ENCODE measurements at regions not wholly inside any gene's neighbourhood (a gene's known extent, or its start where the extent isn't known, plus 50 kb on each side); places are given as distances from the start of the nearest gene placed in this dataset.

DNA sequence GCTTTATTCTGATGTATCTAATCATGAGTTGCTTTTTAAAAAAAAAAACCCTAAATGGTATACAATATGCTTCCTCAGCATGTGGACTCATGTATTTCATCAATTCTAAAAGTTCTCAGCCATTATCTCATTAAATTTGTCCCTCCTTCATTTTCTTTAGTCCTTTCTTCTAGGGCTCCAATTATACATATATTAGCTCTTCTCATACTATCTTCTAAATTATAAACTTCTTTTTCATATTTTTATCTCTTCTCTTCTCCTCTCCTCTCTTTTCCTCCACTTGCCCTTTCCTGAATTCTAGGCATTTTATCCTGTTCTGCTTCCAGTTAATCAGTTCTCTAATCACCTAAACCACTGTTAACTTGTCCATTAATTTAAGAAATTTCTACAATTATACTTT is 55.0 kb upstream of the IL33 start:
- H3K9me2 ChIP-seq (replicated peaks; ENCODE audit: low read length): no peaks in the 10 kb centered on the region
- ChIA-PET POLR2A (ENCODE audit: unreplicated experiment) (no interaction called here), CTCF (no interaction called here)
- no peak overlapping the region for H3K27ac ChIP-seq (ENCODE audit: low read length)
- TF ChIP-seq, protein P1, sequence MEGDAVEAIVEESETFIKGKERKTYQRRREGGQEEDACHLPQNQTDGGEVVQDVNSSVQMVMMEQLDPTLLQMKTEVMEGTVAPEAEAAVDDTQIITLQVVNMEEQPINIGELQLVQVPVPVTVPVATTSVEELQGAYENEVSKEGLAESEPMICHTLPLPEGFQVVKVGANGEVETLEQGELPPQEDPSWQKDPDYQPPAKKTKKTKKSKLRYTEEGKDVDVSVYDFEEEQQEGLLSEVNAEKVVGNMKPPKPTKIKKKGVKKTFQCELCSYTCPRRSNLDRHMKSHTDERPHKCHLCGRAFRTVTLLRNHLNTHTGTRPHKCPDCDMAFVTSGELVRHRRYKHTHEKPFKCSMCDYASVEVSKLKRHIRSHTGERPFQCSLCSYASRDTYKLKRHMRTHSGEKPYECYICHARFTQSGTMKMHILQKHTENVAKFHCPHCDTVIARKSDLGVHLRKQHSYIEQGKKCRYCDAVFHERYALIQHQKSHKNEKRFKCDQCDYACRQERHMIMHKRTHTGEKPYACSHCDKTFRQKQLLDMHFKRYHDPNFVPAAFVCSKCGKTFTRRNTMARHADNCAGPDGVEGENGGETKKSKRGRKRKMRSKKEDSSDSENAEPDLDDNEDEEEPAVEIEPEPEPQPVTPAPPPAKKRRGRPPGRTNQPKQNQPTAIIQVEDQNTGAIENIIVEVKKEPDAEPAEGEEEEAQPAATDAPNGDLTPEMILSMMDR (conservative IDR thresholded peaks at IDR 0.05; ENCODE audit: low read depth, low read length): no peak
- TF ChIP-seq EZH2phosphoT487 (IDR thresholded peaks at IDR 0.05; ENCODE audit: borderline replicate concordance, low read length): no peak
- TF ChIP-seq EZH2 (IDR thresholded peaks at IDR 0.05; ENCODE audit: low read length, unreplicated experiment): no peak
- H3F3A ChIP-seq (ENCODE audit: low read length, unreplicated experiment): no peaks in the 10 kb centered on the region
- H2AFZ ChIP-seq (ENCODE audit: low read length): no peak overlapping the region
- no peaks in the 10 kb centered on the region for H3K27me3 ChIP-seq (ENCODE audit: low read length)
- H3K9ac ChIP-seq (ENCODE audit: low read length): no peak overlapping the region
- ATAC-seq (no peak), DNase-seq (no peak)
- H4K20me1 ChIP-seq (ENCODE audit: low read length): no peaks in the 10 kb centered on the region
- H3K4me3 ChIP-seq (ENCODE audit: low read length): no peak overlapping the region
- no peaks in the 10 kb centered on the region for H3K36me3 ChIP-seq (ENCODE audit: low read depth, low read length)
- intact Hi-C loops (cut with micrococcal nuclease): no loop called here
- no peaks in the 10 kb centered on the region for H3K79me2 ChIP-seq (ENCODE audit: low read length)
- BruUV-seq (replicated peaks): no TSS peak
- no peak overlapping the region for H3K4me2 ChIP-seq (ENCODE audit: low read length)
- H3K9me3 ChIP-seq (ENCODE audit: low read length): 0 out of 2 replicates have a peak, but pooled peaks cover 6% of the 10 kb centered on the region
- H3K4me1 ChIP-seq (ENCODE audit: insufficient read depth, low read length): no peaks in the 10 kb centered on the region

DNA sequence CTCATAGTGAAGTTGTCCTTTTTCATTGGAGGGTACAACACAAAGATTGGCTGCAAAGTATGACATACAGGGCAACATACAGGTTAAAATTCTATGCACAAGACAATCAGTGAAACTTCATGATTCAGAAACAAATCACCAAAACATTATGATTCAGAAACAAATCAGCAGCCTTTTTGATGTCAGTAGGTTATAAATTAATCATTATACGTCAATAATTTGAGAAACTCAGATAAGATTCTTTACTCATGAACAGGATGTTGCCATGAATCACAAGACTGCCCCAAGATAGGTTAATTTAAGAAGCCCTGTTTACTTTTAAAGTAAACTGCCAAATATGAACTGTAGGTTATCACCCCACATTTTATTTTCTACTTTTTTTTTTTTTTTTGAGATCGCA is 62.2 kb upstream of the IL33 start:
- TF ChIP-seq, protein P1 (conservative IDR thresholded peaks at IDR 0.05; ENCODE audit: low read depth, low read length): no peak
- no peak for TF ChIP-seq EZH2phosphoT487 (IDR thresholded peaks at IDR 0.05; ENCODE audit: borderline replicate concordance, low read length)
- TF ChIP-seq EZH2 (IDR thresholded peaks at IDR 0.05; ENCODE audit: low read length, unreplicated experiment): no peak
- Histone ChIP-seq H3K4me3 (ENCODE audit: low read length) (peak overlapping the region; percentile 2; the same call in 1 of the 2 replicates), H3K4me1 (ENCODE audit: insufficient read depth, low read length) (peaks cover 29% of the 10 kb centered on the region), H3K79me2 (ENCODE audit: low read length) (no peaks in the 10 kb centered on the region), H3K27ac (ENCODE audit: low read length) (peak overlapping the region; percentile 98), H3F3A (ENCODE audit: low read length, unreplicated experiment) (peaks cover 4% of the 10 kb centered on the region), H2AFZ (ENCODE audit: low read length) (no peak overlapping the region), H3K4me2 (ENCODE audit: low read length) (peak overlapping the region; percentile 44; the same call in 1 of the 2 replicates), H3K9ac (ENCODE audit: low read length) (peak overlapping the region; percentile 86), H3K36me3 (ENCODE audit: low read depth, low read length) (peaks cover 10% of the 10 kb centered on the region; the same call in 1 of the 2 replicates), H3K9me2 (replicated peaks; ENCODE audit: low read length) (no peaks in the 10 kb centered on the region), H4K20me1 (ENCODE audit: low read length) (no peaks in the 10 kb centered on the region), H3K9me3 (ENCODE audit: low read length) (0 out of 2 replicates have a peak, but pooled peaks cover 11% of the 10 kb centered on the region), H3K27me3 (ENCODE audit: low read length) (no peaks in the 10 kb centered on the region)
- ATAC-seq (peak; percentile 89), DNase-seq (peak; percentile 80)
- CTCF ChIA-PET: no interaction called here
- intact Hi-C loops (cut with micrococcal nuclease): no loop called here
- BruUV-seq (replicated peaks): no TSS peak
- POLR2A ChIA-PET (ENCODE audit: unreplicated experiment): no interaction called here

DNA sequence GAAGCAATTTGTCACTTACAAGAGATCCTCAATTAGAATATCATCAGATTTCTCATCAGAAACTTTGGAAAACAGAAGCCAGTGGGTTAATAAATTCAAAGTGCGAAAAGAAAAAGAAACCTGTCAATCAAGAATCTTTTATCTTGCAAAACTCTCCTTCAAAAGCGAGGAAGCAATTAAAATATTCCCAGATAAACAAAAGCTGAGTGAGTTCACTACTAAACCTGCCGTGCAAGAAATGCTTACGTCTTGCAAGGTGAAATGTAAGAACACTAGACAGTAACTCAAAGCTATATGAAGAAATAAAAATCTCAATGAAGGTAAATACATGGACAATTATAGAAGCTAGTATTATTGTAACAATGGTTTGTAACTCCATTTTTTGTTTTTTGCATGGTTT is 62.8 kb upstream of the IL33 start:
- peak overlapping the region; percentile 98 for H3K27ac ChIP-seq (ENCODE audit: low read length)
- ChIA-PET POLR2A (ENCODE audit: unreplicated experiment) (no interaction called here), CTCF (no interaction called here)

More for the DNA sequence above, 62.8 kb upstream of the IL33 start:
- Histone ChIP-seq H3K9me3 (ENCODE audit: low read length) (0 out of 2 replicates have a peak, but pooled peaks cover 9% of the 10 kb centered on the region), H3K4me3 (ENCODE audit: low read length) (peak overlapping the region; percentile 2; the same call in 1 of the 2 replicates), H4K20me1 (ENCODE audit: low read length) (no peaks in the 10 kb centered on the region), H3K27me3 (ENCODE audit: low read length) (no peaks in the 10 kb centered on the region), H3K79me2 (ENCODE audit: low read length) (no peaks in the 10 kb centered on the region), H3K9ac (ENCODE audit: low read length) (peak overlapping the region; percentile 86), H3F3A (ENCODE audit: low read length, unreplicated experiment) (peaks cover 4% of the 10 kb centered on the region), H3K9me2 (replicated peaks; ENCODE audit: low read length) (no peaks in the 10 kb centered on the region), H3K4me2 (ENCODE audit: low read length) (peak overlapping the region; percentile 44), H2AFZ (ENCODE audit: low read length) (no peak overlapping the region), H3K36me3 (ENCODE audit: low read depth, low read length) (peaks cover 10% of the 10 kb centered on the region; the same call in 1 of the 2 replicates), H3K4me1 (ENCODE audit: insufficient read depth, low read length) (peaks cover 34% of the 10 kb centered on the region)
- peak; percentile 62 for ATAC-seq
- TF ChIP-seq EZH2 (IDR thresholded peaks at IDR 0.05; ENCODE audit: low read length, unreplicated experiment) (no peak), EZH2phosphoT487 (IDR thresholded peaks at IDR 0.05; ENCODE audit: borderline replicate concordance, low read length) (no peak)
- TF ChIP-seq, protein P1 (conservative IDR thresholded peaks at IDR 0.05; ENCODE audit: low read depth, low read length): no peak
- peak; percentile 60 for DNase-seq
- intact Hi-C loops (cut with micrococcal nuclease): no loop called here
- TSS peak; percentile 37 for BruUV-seq (replicated peaks)

Measured in PC-3 (cell line).